HepG2 (cell line): ENCODE measurements at regions not wholly inside any gene's neighbourhood (a gene's known extent, or its start where the extent isn't known, plus 50 kb on each side); places are given as distances from the start of the nearest gene placed in this dataset.

Source experiments
- BHLHE40 ChIP-seq: IDR thresholded peaks from 2 replicates; pipeline ENCODE4 v1.6.1; 2011; ENCODE audit warnings: low read length, improper control_type of control experiment
- E2F1 ChIP-seq: sonication (generic); formaldehyde crosslinking; IDR thresholded peaks from 2 replicates; pipeline ENCODE4 v1.5.0; 2020; ENCODE audit warnings: missing genetic modification reagents
- E2F2 ChIP-seq: sonication (generic); formaldehyde crosslinking; IDR thresholded peaks from 2 replicates; pipeline ENCODE4 v1.4.0; 2020; ENCODE audit warnings: missing genetic modification reagents, borderline replicate concordance
- ESRRA ChIP-seq: sonication (generic); formaldehyde crosslinking; IDR thresholded peaks from 2 replicates; pipeline ENCODE4 v1.5.1; 2020; ENCODE audit warnings: mild to moderate bottlenecking, low read depth, missing genetic modification reagents
- GFI1 ChIP-seq: sonication (generic); formaldehyde crosslinking; IDR thresholded peaks from 2 replicates; pipeline ENCODE4 v1.5.0; 2020; ENCODE audit warnings: missing genetic modification reagents, mild to moderate bottlenecking, borderline replicate concordance
- GMEB2 ChIP-seq: IDR thresholded peaks from 2 replicates; pipeline ENCODE4 v1.6.1; 2016; ENCODE audit warnings: missing biosample characterization, missing genetic modification reagents, low read depth
- HMGA1 ChIP-seq: sonication (generic); formaldehyde crosslinking; conservative IDR thresholded peaks from 2 replicates; pipeline ENCODE4 v1.4.0; 2020; ENCODE audit warnings: missing genetic modification reagents
- HNRNPLL ChIP-seq: fragments of 200-400 bp; formaldehyde crosslinking; IDR thresholded peaks from 2 replicates; pipeline ENCODE4 v1.6.1; 2017; ENCODE audit warnings: mild to moderate bottlenecking, low read depth, low read length; ENCODE audit not compliant: poor library complexity, severe bottlenecking
- IRF9 ChIP-seq: sonication (generic); formaldehyde crosslinking; IDR thresholded peaks from 2 replicates; pipeline ENCODE4 v1.8.0; 2022; ENCODE audit warnings: missing genetic modification reagents, mild to moderate bottlenecking, borderline replicate concordance
- JDP2 ChIP-seq: sonication (generic); formaldehyde crosslinking; IDR thresholded peaks from 2 replicates; pipeline ENCODE4 v1.8.1; 2022; ENCODE audit warnings: missing genetic modification reagents, borderline replicate concordance
- KAT8 ChIP-seq: IDR thresholded peaks from 2 replicates; pipeline ENCODE4 v1.6.1; 2016; ENCODE audit warnings: missing genetic modification reagents, missing compliant biosample characterization
- KLF12 ChIP-seq: sonication (generic); formaldehyde crosslinking; IDR thresholded peaks from 2 replicates; pipeline ENCODE4 v1.4.0; 2020; ENCODE audit warnings: missing genetic modification reagents, borderline replicate concordance
- MAZ ChIP-seq, 2 experiments: sonication (generic) in 1 of 2; formaldehyde crosslinking in 1 of 2; IDR thresholded peaks; 2 replicates each; pipeline versions ENCODE4 v1.5.0 to v1.6.1; 2012 to 2020; ENCODE audit warnings: low read depth in 2 of 2, mild to moderate bottlenecking in 2 of 2, borderline replicate concordance in 1 of 2, improper control_type of control experiment in 1 of 2, low read length in 1 of 2, missing genetic modification reagents in 1 of 2, moderate library complexity in 1 of 2
- MXD3 ChIP-seq: IDR thresholded peaks from 2 replicates; pipeline ENCODE4 v1.6.1; 2016; ENCODE audit warnings: mild to moderate bottlenecking, missing biosample characterization, missing genetic modification reagents
- NBN ChIP-seq: fragments of 450-650 bp; conservative IDR thresholded peaks from 2 replicates; pipeline ENCODE4 v1.6.1; 2017
- NRL ChIP-seq: sonication (generic); formaldehyde crosslinking; IDR thresholded peaks from 2 replicates; pipeline ENCODE4 v1.5.0; 2020; ENCODE audit warnings: missing genetic modification reagents, mild to moderate bottlenecking, moderate library complexity, borderline replicate concordance
- ONECUT2 ChIP-seq: sonication (generic); formaldehyde crosslinking; IDR thresholded peaks from 2 replicates; pipeline ENCODE4 v1.4.0; 2020; ENCODE audit warnings: missing genetic modification reagents
- SAP130 ChIP-seq: IDR thresholded peaks from 2 replicates; pipeline ENCODE4 v1.6.1; 2016; ENCODE audit warnings: low read depth
- TARDBP ChIP-seq: sonication (generic); formaldehyde crosslinking; IDR thresholded peaks from 2 replicates; pipeline ENCODE4 v1.8.0; 2022; ENCODE audit warnings: mild to moderate bottlenecking, missing genetic modification reagents
- ZKSCAN8 ChIP-seq: IDR thresholded peaks from 2 replicates; pipeline ENCODE4 v1.6.1; 2016; ENCODE audit warnings: borderline replicate concordance, missing genetic modification reagents, missing compliant biosample characterization
- ZNF253 ChIP-seq: sonication (generic); formaldehyde crosslinking; IDR thresholded peaks from 2 replicates; pipeline ENCODE4 v1.8.0; 2022; ENCODE audit warnings: mild to moderate bottlenecking, missing genetic modification reagents, borderline replicate concordance
- ZNF382 ChIP-seq: sonication (generic); formaldehyde crosslinking; IDR thresholded peaks from 2 replicates; pipeline ENCODE4 v1.5.0; 2020; ENCODE audit warnings: missing genetic modification reagents, mild to moderate bottlenecking, borderline replicate concordance
- ZNF674 ChIP-seq: sonication (generic); formaldehyde crosslinking; IDR thresholded peaks from 2 replicates; pipeline ENCODE4 v1.5.0; 2020; ENCODE audit warnings: low read depth, mild to moderate bottlenecking, missing genetic modification reagents
- ZNF691 ChIP-seq: sonication (generic); formaldehyde crosslinking; IDR thresholded peaks from 2 replicates; pipeline ENCODE4 v1.4.0; 2020; ENCODE audit warnings: missing genetic modification reagents, low read depth, mild to moderate bottlenecking, borderline replicate concordance

GRCh38 chr5:29780401-29780800, 1413.1 kb upstream of the CDH6 start (continued):
- TF ChIP-seq MAZ (IDR thresholded peaks at IDR 0.05; ENCODE audit: borderline replicate concordance, low read depth, low read length) (no peak), MAZ (CRISPR knock-in tag; IDR thresholded peaks at IDR 0.05; ENCODE audit: low read depth) (no peak), ZNF382 (CRISPR knock-in tag) (no peak), NRL (CRISPR knock-in tag) (no peak), ONECUT2 (CRISPR knock-in tag) (no peak), MXD3 (CRISPR knock-in tag) (no peak), IRF9 (CRISPR knock-in tag) (no peak), ESRRA (no peak), KLF12 (CRISPR knock-in tag) (no peak), TARDBP (CRISPR knock-in tag) (no peak), GMEB2 (CRISPR knock-in tag) (no peak), E2F1 (no peak), ZNF674 (no peak), BHLHE40 (no peak), HNRNPLL (no peak), ZNF691 (CRISPR knock-in tag) (no peak), E2F2 (CRISPR knock-in tag) (no peak), SAP130 (CRISPR knock-in tag) (peak; percentile 42), HMGA1 (no peak), KAT8 (CRISPR knock-in tag) (0 out of 2 replicates have a peak, but pooled peaks have one; percentile 15), GFI1 (peak; percentile 40; the same call in 1 of the 2 replicates), NBN (no peak), JDP2 (no peak), ZKSCAN8 (CRISPR knock-in tag) (peak; percentile 29; the same call in 1 of the 2 replicates), ZNF253 (no peak)
